OCI-LY7 (cell line): ENCODE measurements at regions not wholly inside any gene's neighbourhood (a gene's known extent, or its start where the extent isn't known, plus 50 kb on each side); places are given as distances from the start of the nearest gene placed in this dataset.

Source experiments
- BruUV-seq: library from RNA; stranded (reverse); fragments of 400-500 nt; replicated peaks from 2 replicates; lab custom pipeline; 2021; lab: Mats Ljungman, UMichigan
- CTCF ChIA-PET: fragments of 300-600 bp; sonication (Branson Sonifier 250); formaldehyde crosslinking; loops from one replicate; lab custom pipeline; 2022; ENCODE audit warnings: antibody characterized with exemption; ENCODE audit not compliant: unreplicated experiment; lab: Charles Lee
- POLR2A ChIA-PET: fragments of 300-600 bp; sonication (Branson Sonifier 250); formaldehyde crosslinking; loops from one replicate; lab custom pipeline; 2022; ENCODE audit warnings: antibody characterized with exemption; lab: Charles Lee
- DNase-seq: peaks from one replicate; pipeline ENCODE4 v3.0.0-alpha.2; 2015; ENCODE audit warnings: low spot score
- H2AFZ ChIP-seq: fragments of 200-600 bp; sonication (generic), shearing (Covaris generic); 2 replicates; pipeline ENCODE4 v1.6.1; 2014; ENCODE audit warnings: mild to moderate bottlenecking, antibody characterized with exemption, low read length, moderate library complexity
- H3K27ac ChIP-seq: fragments of 200-600 bp; sonication (generic); 2 replicates; pipeline ENCODE4 v1.5.1; 2014; ENCODE audit warnings: mixed run types, low read depth, mild to moderate bottlenecking, moderate library complexity, low read length, inconsistent platforms; ENCODE audit not compliant: poor library complexity, severe bottlenecking
- H3K36me3 ChIP-seq: fragments of 200-600 bp; sonication (generic); 2 replicates; pipeline ENCODE4 v1.6.1; 2014; ENCODE audit warnings: mild to moderate bottlenecking, antibody characterized with exemption, low read length, moderate library complexity, mixed read lengths; ENCODE audit not compliant: insufficient read depth
- H3K4me1 ChIP-seq: fragments of 200-600 bp; sonication (generic); 2 replicates; pipeline ENCODE4 v1.5.1; 2014; ENCODE audit warnings: mild to moderate bottlenecking, low read length; ENCODE audit not compliant: insufficient read depth, poor library complexity, severe bottlenecking
- H3K4me2 ChIP-seq: fragments of 200-600 bp; sonication (generic); 2 replicates; pipeline ENCODE4 v1.6.1; 2014; ENCODE audit warnings: mild to moderate bottlenecking, low read length
- H3K4me3 ChIP-seq: fragments of 200-600 bp; sonication (generic); 2 replicates; pipeline ENCODE4 v1.5.1; 2014; ENCODE audit warnings: mild to moderate bottlenecking, low read depth, low read length; ENCODE audit not compliant: poor library complexity, severe bottlenecking
- H3K79me2 ChIP-seq: fragments of 200-600 bp; sonication (generic); 2 replicates; pipeline ENCODE4 v1.6.1; 2016; ENCODE audit warnings: low read depth, mild to moderate bottlenecking, low read length, moderate library complexity, mixed read lengths; ENCODE audit not compliant: insufficient read depth
- H3K9me2 ChIP-seq: fragments of 200-600 bp; sonication (generic); 2 replicates; pipeline ENCODE4 v1.6.1; 2016; ENCODE audit warnings: mild to moderate bottlenecking, low read length, mixed read lengths; ENCODE audit not compliant: insufficient read depth
- H3K9me3 ChIP-seq: fragments of 200-600 bp; sonication (generic); 2 replicates; pipeline ENCODE4 v1.6.1; 2014; ENCODE audit warnings: mild to moderate bottlenecking, mixed run types, low read length, mixed read lengths
- H4K20me1 ChIP-seq: fragments of 200-600 bp; sonication (generic); 2 replicates; pipeline ENCODE4 v1.6.1; 2014; ENCODE audit warnings: mild to moderate bottlenecking, antibody characterized with exemption, low read length, moderate library complexity, mixed read lengths; ENCODE audit not compliant: insufficient read depth
- EZH2phosphoT487 ChIP-seq: fragments of 200-600 bp; sonication (generic); IDR thresholded peaks from 2 replicates; pipeline ENCODE4 v1.6.1; 2018; ENCODE audit warnings: low read depth, borderline replicate concordance, mild to moderate bottlenecking, mixed run types, antibody characterized with exemption, low read length, moderate library complexity, mixed read lengths
- intact Hi-C: fragments of 100-400 bp; cut with micrococcal nuclease; formaldehyde crosslinking; loops from one replicate; pipeline ENCODE4 v1.10.0; 2022; ENCODE audit not compliant: unreplicated experiment
- TF ChIP-seq, protein P1 (sequence below): fragments of 200-600 bp; sonication (generic); conservative IDR thresholded peaks from 2 replicates; pipeline ENCODE4 v1.5.1; 2014; ENCODE audit warnings: mild to moderate bottlenecking, antibody characterized with exemption, low read length, moderate library complexity, mixed read lengths

DNA sequence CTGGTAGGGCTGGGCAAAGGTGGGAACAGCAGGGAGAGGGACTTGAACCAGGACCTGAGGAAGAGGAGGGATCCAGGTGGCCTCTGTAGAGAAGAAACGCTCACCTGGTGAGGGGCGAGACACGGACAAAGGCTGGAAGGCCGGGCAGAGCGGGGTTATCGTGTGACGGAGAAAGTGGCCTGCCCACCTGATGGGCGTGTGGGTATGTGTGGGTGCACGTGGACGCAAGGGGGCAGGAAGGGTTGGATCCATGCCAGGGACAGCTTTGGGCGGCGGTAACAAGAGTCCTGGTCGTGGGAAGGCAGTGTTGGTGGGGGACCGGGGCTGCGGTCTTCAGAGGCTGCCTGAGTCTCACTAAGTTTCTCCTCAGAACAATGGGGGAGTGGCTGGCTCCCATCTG is 104.1 kb upstream of the GSE1 start:
- Histone ChIP-seq H3K27ac (no peak overlapping the region), H3K79me2 (no peaks in the 10 kb centered on the region), H4K20me1 (no peaks in the 10 kb centered on the region), H3K4me2 (no peak overlapping the region), H3K9me2 (no peaks in the 10 kb centered on the region), H3K4me3 (no peak overlapping the region), H3K4me1 (peaks cover 8% of the 10 kb centered on the region), H2AFZ (no peak overlapping the region), H3K36me3 (no peaks in the 10 kb centered on the region), H3K9me3 (no peaks in the 10 kb centered on the region)
- BruUV-seq, result no TSS peak
- ChIA-PET CTCF (no interaction called here), POLR2A (no interaction called here)
- TF ChIP-seq, protein P1, sequence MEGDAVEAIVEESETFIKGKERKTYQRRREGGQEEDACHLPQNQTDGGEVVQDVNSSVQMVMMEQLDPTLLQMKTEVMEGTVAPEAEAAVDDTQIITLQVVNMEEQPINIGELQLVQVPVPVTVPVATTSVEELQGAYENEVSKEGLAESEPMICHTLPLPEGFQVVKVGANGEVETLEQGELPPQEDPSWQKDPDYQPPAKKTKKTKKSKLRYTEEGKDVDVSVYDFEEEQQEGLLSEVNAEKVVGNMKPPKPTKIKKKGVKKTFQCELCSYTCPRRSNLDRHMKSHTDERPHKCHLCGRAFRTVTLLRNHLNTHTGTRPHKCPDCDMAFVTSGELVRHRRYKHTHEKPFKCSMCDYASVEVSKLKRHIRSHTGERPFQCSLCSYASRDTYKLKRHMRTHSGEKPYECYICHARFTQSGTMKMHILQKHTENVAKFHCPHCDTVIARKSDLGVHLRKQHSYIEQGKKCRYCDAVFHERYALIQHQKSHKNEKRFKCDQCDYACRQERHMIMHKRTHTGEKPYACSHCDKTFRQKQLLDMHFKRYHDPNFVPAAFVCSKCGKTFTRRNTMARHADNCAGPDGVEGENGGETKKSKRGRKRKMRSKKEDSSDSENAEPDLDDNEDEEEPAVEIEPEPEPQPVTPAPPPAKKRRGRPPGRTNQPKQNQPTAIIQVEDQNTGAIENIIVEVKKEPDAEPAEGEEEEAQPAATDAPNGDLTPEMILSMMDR, result no peak
- no peak for TF ChIP-seq EZH2phosphoT487
- DNase-seq, result no peak
- intact Hi-C loops, result no loop called here

DNA sequence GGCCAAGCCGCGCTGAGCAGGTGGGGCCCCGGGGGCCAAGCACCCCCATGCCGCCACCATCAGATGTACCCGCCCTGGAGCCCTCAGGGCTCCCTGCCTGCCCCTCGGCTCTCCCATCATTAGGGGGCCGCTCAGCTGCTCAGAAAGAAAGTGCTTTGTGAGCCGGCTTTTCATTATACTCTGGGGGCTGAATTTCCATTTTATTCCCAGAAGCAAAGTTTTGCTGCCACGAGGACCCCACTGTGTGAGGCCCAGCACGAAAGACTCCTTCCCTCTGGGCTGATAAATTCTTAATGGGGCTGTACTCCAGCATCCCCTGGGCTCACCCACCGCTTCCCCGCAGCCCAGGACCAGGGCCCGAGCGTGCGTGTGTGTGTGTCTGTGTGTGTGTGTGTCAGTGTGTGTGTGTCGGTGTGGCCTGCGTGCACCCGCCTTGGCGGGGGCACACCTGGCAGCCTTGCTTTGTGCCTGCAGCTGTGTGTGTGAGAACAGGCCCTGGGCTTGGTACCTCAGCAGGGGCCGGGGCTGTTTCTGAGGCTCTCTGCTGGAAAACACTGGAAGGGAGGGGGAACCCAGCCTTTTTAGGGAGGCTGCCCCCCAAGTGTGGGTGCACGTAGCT is 103.0 kb upstream of the GSE1 start:
- no peaks in the 10 kb centered on the region for H3K36me3 ChIP-seq
- H3K4me1 ChIP-seq, result no peaks in the 10 kb centered on the region
- H2AFZ ChIP-seq, result no peak overlapping the region
- no peaks in the 10 kb centered on the region for H3K9me3 ChIP-seq
- POLR2A ChIA-PET, result no interaction called here
- no peaks in the 10 kb centered on the region for H3K79me2 ChIP-seq
- intact Hi-C loops, result no loop called here
- H3K4me2 ChIP-seq, result no peak overlapping the region
- no peak overlapping the region for H3K27ac ChIP-seq
- no peak for DNase-seq
- H4K20me1 ChIP-seq, result no peaks in the 10 kb centered on the region
- BruUV-seq, result no TSS peak
- CTCF ChIA-PET, result no interaction called here
- no peak for TF ChIP-seq EZH2phosphoT487
- TF ChIP-seq, protein P1, result no peak
- H3K4me3 ChIP-seq, result no peak overlapping the region
- H3K9me2 ChIP-seq, result no peaks in the 10 kb centered on the region

DNA sequence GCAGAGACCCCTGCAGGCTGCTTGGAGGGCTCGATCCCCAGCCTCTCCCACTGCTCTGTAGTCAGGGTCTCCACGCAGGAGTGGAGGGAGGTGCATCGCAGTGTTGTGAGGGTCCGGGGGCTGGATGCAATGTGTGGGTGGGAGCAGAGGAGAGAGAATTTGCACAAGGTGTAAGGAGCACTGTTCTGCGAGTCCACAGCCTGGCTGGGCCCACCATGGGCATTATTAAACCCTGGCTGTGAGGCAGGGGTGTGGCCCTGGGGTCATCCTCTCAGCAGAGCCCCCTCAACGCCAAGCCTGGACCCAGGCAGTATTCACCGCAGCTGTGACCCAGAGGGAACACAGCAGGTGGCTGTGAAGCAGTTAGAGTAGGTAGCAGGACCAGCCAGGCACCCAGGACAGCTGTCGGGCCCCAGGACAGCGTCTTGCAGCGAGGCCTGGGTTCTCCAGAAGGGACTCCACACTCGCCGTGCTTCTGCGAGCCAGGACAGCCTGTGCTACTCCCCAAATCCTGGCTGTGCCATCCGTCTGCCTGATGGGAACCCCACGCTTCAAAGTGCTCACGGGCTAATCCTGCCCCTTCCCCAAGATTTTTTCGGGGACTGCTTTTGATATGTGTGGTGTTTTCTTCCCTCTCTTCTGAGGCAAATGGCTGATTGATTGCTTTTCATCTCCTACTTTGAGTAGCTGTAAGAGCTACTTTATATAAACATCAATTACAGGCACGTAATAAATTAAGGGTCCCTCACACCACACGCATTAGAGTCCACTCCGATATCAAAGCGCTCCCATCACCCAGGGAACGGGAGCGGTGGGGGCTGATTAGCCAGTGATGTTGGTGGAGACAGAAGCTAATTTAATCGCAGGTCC is 100.9 kb upstream of the GSE1 start:
- TF ChIP-seq, protein P1, result no peak
- no peak for TF ChIP-seq EZH2phosphoT487
- Histone ChIP-seq H3K4me1 (no peaks in the 10 kb centered on the region), H4K20me1 (no peaks in the 10 kb centered on the region), H3K4me3 (no peak overlapping the region), H2AFZ (no peak overlapping the region), H3K79me2 (no peaks in the 10 kb centered on the region), H3K27ac (no peak overlapping the region), H3K4me2 (no peak overlapping the region), H3K9me3 (no peaks in the 10 kb centered on the region), H3K36me3 (no peaks in the 10 kb centered on the region), H3K9me2 (no peaks in the 10 kb centered on the region)
- BruUV-seq, result no TSS peak
- DNase-seq, result no peak
- POLR2A ChIA-PET, result no interaction called here
- CTCF ChIA-PET, result interaction anchor here (0.5 to 0.6 kb wide), 2 partner anchors 13 to 81 kb away, joined by 3 read pairs; no protein-coding TSS in a partner anchor
- intact Hi-C loops, result no loop called here
